Fibroblast of lung (primary cell): ENCODE measurements at regions not wholly inside any gene's neighbourhood (a gene's known extent, or its start where the extent isn't known, plus 50 kb on each side); places are given as distances from the start of the nearest gene placed in this dataset.
"Not testable (repeated sequence)": the region's sequence is repeated elsewhere in the genome, so short reads cannot be mapped to it uniquely, and the experiment has no call there.

Experiments
- DNase-seq, 2 donors: peaks; one replicate each; pipeline versions ENCODE4 v3.0.0 to v3.0.0-alpha.2; 2010; ENCODE audit warnings: low read depth in 2 of 2
- H2AFZ ChIP-seq: 2 replicates; pipeline ENCODE4 v1.5.1; 2012; ENCODE audit warnings: low read length, control low read depth, inconsistent platforms
- H3K27ac ChIP-seq: 2 replicates; pipeline ENCODE4 v1.5.1; 2011; ENCODE audit warnings: low read length, control low read depth; ENCODE audit not compliant: insufficient read depth
- H3K27me3 ChIP-seq: 2 replicates; pipeline ENCODE4 v1.5.1; 2011; ENCODE audit warnings: mild to moderate bottlenecking, low read length; ENCODE audit not compliant: control insufficient read depth, insufficient read depth
- H3K36me3 ChIP-seq: 2 replicates; pipeline ENCODE4 v1.5.1; 2011; ENCODE audit warnings: low read length; ENCODE audit not compliant: control insufficient read depth, insufficient read depth
- H3K4me1 ChIP-seq: 2 replicates; pipeline ENCODE4 v1.5.1; 2011; ENCODE audit warnings: low read length; ENCODE audit not compliant: control insufficient read depth, insufficient read depth; ENCODE audit errors: extremely low read depth
- H3K4me2 ChIP-seq: 2 replicates; pipeline ENCODE4 v1.5.1; 2011; ENCODE audit warnings: low read length, control low read depth; ENCODE audit not compliant: insufficient read depth; ENCODE audit errors: extremely low read depth
- H3K4me3 ChIP-seq, 4 experiments: fragments of 200-600 bp in 1 of 4; sonication (generic) in 1 of 4; replicated peaks in 1 of 4; 2 replicates each; pipeline ENCODE4 v1.5.1; 2011 to 2016; ENCODE audit warnings: low read length in 4 of 4, low read depth in 3 of 4, mild to moderate bottlenecking in 3 of 4, control low read depth in 2 of 4, inconsistent platforms in 1 of 4, mixed read lengths in 1 of 4; ENCODE audit not compliant: insufficient read depth in 1 of 4; ENCODE audit errors: control extremely low read depth in 1 of 4
- H3K79me2 ChIP-seq: 2 replicates; pipeline ENCODE4 v1.5.1; 2012; ENCODE audit warnings: mild to moderate bottlenecking, low read length, inconsistent platforms; ENCODE audit not compliant: control insufficient read depth, insufficient read depth
- H3K9ac ChIP-seq: 2 replicates; pipeline ENCODE4 v1.5.1; 2011; ENCODE audit warnings: mild to moderate bottlenecking, low read length, control low read depth; ENCODE audit not compliant: insufficient read depth
- H3K9me3 ChIP-seq: 2 replicates; pipeline ENCODE4 v1.5.1; 2012; ENCODE audit warnings: low read depth, low read length; ENCODE audit not compliant: control insufficient read depth, insufficient read depth
- H4K20me1 ChIP-seq: 2 replicates; pipeline ENCODE4 v1.5.1; 2011; ENCODE audit warnings: low read length; ENCODE audit not compliant: control insufficient read depth, insufficient read depth; ENCODE audit errors: extremely low read depth
- CTCF ChIP-seq, 2 donors: IDR thresholded peaks in 1 of 2; conservative IDR thresholded peaks in 1 of 2; 1 replicate in 1 of 2; 2 replicates in 1 of 2; pipeline ENCODE4 v1.5.1; 2011 to 2012; ENCODE audit warnings: low read length in 2 of 2, control low read depth in 1 of 2, inconsistent platforms in 1 of 2, low read depth in 1 of 2, mild to moderate bottlenecking in 1 of 2
- EZH2 ChIP-seq: IDR thresholded peaks from 2 replicates; pipeline ENCODE4 v1.5.1; 2012; ENCODE audit warnings: low read length, control low read depth, mild to moderate bottlenecking; ENCODE audit errors: missing control alignments

- Histone ChIP-seq H3K4me3 (no peak overlapping the region), H3K9me3 (no peaks in the 10 kb centered on the region), H3K27ac (no peak overlapping the region), H3K36me3 (no peaks in the 10 kb centered on the region), H3K4me2 (no peak overlapping the region), H4K20me1 (no peaks in the 10 kb centered on the region), H3K79me2 (no peaks in the 10 kb centered on the region), H3K27me3 (peaks cover 2% of the 10 kb centered on the region), H2AFZ (no peak overlapping the region), H3K9ac (no peak overlapping the region), H3K4me1 (no peaks in the 10 kb centered on the region)
- no peak for DNase-seq
- TF ChIP-seq CTCF (conservative IDR thresholded peaks at IDR 0.05 in 1 of 2, IDR thresholded peaks at IDR 0.05 in 1 of 2; ENCODE audit: low read depth in 1 of 2, low read length in 2 of 2) (no peak), EZH2 (no peak)
These were observed 370.6 kb upstream of the PIK3R1 start for GRCh38 chr5:67844924-67845323.

- no peaks in the 10 kb centered on the region for H3K4me1 ChIP-seq
- H3K79me2 ChIP-seq, result no peaks in the 10 kb centered on the region
- H3K4me2 ChIP-seq, result no peak overlapping the region
- peaks cover 2% of the 10 kb centered on the region for H3K27me3 ChIP-seq
- H2AFZ ChIP-seq, result no peak overlapping the region
- H3K27ac ChIP-seq, result no peak overlapping the region
- no peaks in the 10 kb centered on the region for H3K9me3 ChIP-seq
- H3K4me3 ChIP-seq, result no peak overlapping the region
- H3K9ac ChIP-seq, result no peak overlapping the region
- peak; percentile 8 to 33 for DNase-seq
- TF ChIP-seq CTCF (conservative IDR thresholded peaks at IDR 0.05 in 1 of 2, IDR thresholded peaks at IDR 0.05 in 1 of 2; ENCODE audit: low read depth in 1 of 2, low read length in 2 of 2) (peak in 1 of 2 donors; percentile 40), EZH2 (no peak)
- H3K36me3 ChIP-seq, result no peaks in the 10 kb centered on the region
- no peaks in the 10 kb centered on the region for H4K20me1 ChIP-seq
These were observed 372.8 kb upstream of the PIK3R1 start for GRCh38 chr5:67842806-67843205.

GRCh38 chr5:67837225-67837624 is 378.3 kb upstream of the PIK3R1 start:
- DNase-seq, H3K79me2 ChIP-seq, H3K4me2 ChIP-seq, H3K4me3 ChIP-seq, H3K9ac ChIP-seq, H3K27me3 ChIP-seq, H2AFZ ChIP-seq, H3K36me3 ChIP-seq, H4K20me1 ChIP-seq, H3K27ac ChIP-seq, H3K9me3 ChIP-seq, H3K4me1 ChIP-seq: not testable (repeated sequence)

- not testable (repeated sequence) for H3K27me3 ChIP-seq, H3K9ac ChIP-seq, H2AFZ ChIP-seq, H3K4me3 ChIP-seq, H3K79me2 ChIP-seq, H3K4me1 ChIP-seq, H3K27ac ChIP-seq, H3K36me3 ChIP-seq, H4K20me1 ChIP-seq, H3K9me3 ChIP-seq, DNase-seq, H3K4me2 ChIP-seq
These were observed 379.1 kb upstream of the PIK3R1 start for GRCh38 chr5:67836496-67836895.
